OCI-LY3 (cell line): ENCODE measurements at regions not wholly inside any gene's neighbourhood (a gene's known extent, or its start where the extent isn't known, plus 50 kb on each side); places are given as distances from the start of the nearest gene placed in this dataset.
"Not testable (repeated sequence)": the region's sequence is repeated elsewhere in the genome, so short reads cannot be mapped to it uniquely, and the experiment has no call there.

Source experiments
- CTCF ChIP-seq: fragments of 200-600, 300-600 bp; sonication (generic); IDR thresholded peaks from 2 replicates; pipeline ENCODE4 v1.5.1; 2014; ENCODE audit warnings: antibody characterized with exemption, low read length, low read depth
- EZH2phosphoT487 ChIP-seq: fragments of 200-600 bp; shearing (Covaris generic); IDR thresholded peaks from 2 replicates; pipeline ENCODE4 v1.6.1; 2018; ENCODE audit warnings: antibody characterized with exemption, mixed run types, low read depth

DNA sequence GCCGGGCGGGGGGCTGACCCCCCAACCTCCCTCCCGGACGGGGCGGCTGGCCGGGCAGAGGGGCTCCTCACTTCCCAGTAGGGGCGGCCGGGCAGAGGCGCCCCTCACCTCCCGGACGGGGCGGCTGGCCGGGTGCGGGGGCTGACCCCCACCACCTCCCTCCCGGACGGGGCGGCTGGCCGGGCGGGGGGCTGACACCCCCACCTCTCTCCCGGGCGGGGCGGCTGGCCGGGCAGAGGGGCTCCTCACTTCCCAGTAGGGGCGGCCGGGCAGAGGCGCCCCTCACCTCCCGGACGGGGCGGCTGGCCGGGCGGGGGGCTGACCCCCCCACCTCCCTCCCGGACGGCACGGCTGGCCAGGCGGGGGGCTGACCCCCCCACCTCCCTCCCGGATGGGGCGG lies 66.8 kb upstream of the SLC35C1 start:
- not testable (repeated sequence) for TF ChIP-seq CTCF, EZH2phosphoT487
